SJCRH30 (cell line): ENCODE measurements at regions not wholly inside any gene's neighbourhood (a gene's known extent, or its start where the extent isn't known, plus 50 kb on each side); places are given as distances from the start of the nearest gene placed in this dataset.

ENCODE experiments used
- DNase-seq, 2 experiments: peaks; one replicate each; pipeline ENCODE4 v3.0.0-alpha.2; 2015 to 2020
- H3K27ac ChIP-seq: fragments of 250-450 bp; sonication (Bioruptor Pico); 2 replicates; pipeline ENCODE4 v1.5.1; 2020; ENCODE audit warnings: mild to moderate bottlenecking, moderate library complexity
- H3K27me3 ChIP-seq: fragments of 250-450 bp; sonication (Bioruptor Pico); 2 replicates; pipeline ENCODE4 v1.5.1; 2020; ENCODE audit warnings: mild to moderate bottlenecking, moderate library complexity
- H3K36me3 ChIP-seq: fragments of 250-450 bp; sonication (Bioruptor Pico); 2 replicates; pipeline ENCODE4 v1.5.1; 2020; ENCODE audit warnings: mild to moderate bottlenecking, moderate library complexity
- H3K4me1 ChIP-seq: fragments of 250-450 bp; sonication (Bioruptor Pico); 2 replicates; pipeline ENCODE4 v1.5.1; 2020; ENCODE audit warnings: mild to moderate bottlenecking, moderate library complexity
- H3K4me3 ChIP-seq: fragments of 250-450 bp; sonication (Bioruptor Pico); 2 replicates; pipeline ENCODE4 v1.5.1; 2020; ENCODE audit warnings: mild to moderate bottlenecking, moderate library complexity
- H3K9me3 ChIP-seq: fragments of 250-450 bp; sonication (Bioruptor Pico); replicated peaks from 2 replicates; pipeline ENCODE4 v1.5.1; 2020; ENCODE audit warnings: mild to moderate bottlenecking, moderate library complexity

- peak in 1 of 2 experiments; percentile 33 for DNase-seq
Observed at GRCh38 chr2:16777123-16777870, 111.7 kb upstream of the CYRIA start.

GRCh38 chr2:16775899-16776231 lies 110.2 kb upstream of the CYRIA start:
- 0 out of 2 replicates have a peak, but pooled peaks cover 2% of the 10 kb centered on the region for H3K9me3 ChIP-seq
- H3K27me3 ChIP-seq: no peaks in the 10 kb centered on the region
- H3K4me1 ChIP-seq: peaks cover 8% of the 10 kb centered on the region; the same call in 1 of the 2 replicates
- no peaks in the 10 kb centered on the region for H3K36me3 ChIP-seq
- no peak overlapping the region for H3K27ac ChIP-seq
- DNase-seq: no peak
- H3K4me3 ChIP-seq: no peak overlapping the region

More at GRCh38 chr2:16777123-16777870, 111.7 kb upstream of the CYRIA start:
- Histone ChIP-seq H3K9me3 (0 out of 2 replicates have a peak, but pooled peaks cover 2% of the 10 kb centered on the region), H3K36me3 (no peaks in the 10 kb centered on the region), H3K4me1 (peaks cover 8% of the 10 kb centered on the region; the same call in 1 of the 2 replicates), H3K4me3 (no peak overlapping the region), H3K27me3 (no peaks in the 10 kb centered on the region), H3K27ac (no peak overlapping the region)

GRCh38 chr2:16774980-16775898 lies 109.6 kb upstream of the CYRIA start:
- Histone ChIP-seq H3K4me1 (peaks cover 8% of the 10 kb centered on the region; the same call in 1 of the 2 replicates), H3K36me3 (no peaks in the 10 kb centered on the region), H3K4me3 (no peak overlapping the region), H3K27ac (no peak overlapping the region), H3K9me3 (no peaks in the 10 kb centered on the region), H3K27me3 (no peaks in the 10 kb centered on the region)
- peak; percentile 55 to 74 for DNase-seq

GRCh38 chr2:16774091-16774490 lies 108.5 kb upstream of the CYRIA start:
- no peaks in the 10 kb centered on the region for H3K36me3 ChIP-seq
- no peak for DNase-seq

GRCh38 chr2:16773080-16773713 lies 107.6 kb upstream of the CYRIA start:
- peak; percentile 47 to 81 for DNase-seq

More at GRCh38 chr2:16774091-16774490, 108.5 kb upstream of the CYRIA start:
- Histone ChIP-seq H3K27ac (no peak overlapping the region), H3K4me1 (peaks cover 8% of the 10 kb centered on the region; the same call in 1 of the 2 replicates), H3K27me3 (no peaks in the 10 kb centered on the region), H3K4me3 (no peak overlapping the region), H3K9me3 (no peaks in the 10 kb centered on the region)

GRCh38 chr2:16767789-16768476 lies 102.3 kb upstream of the CYRIA start:
- H3K27me3 ChIP-seq: no peaks in the 10 kb centered on the region
- H3K36me3 ChIP-seq: no peaks in the 10 kb centered on the region
- no peak overlapping the region for H3K27ac ChIP-seq
- no peak overlapping the region for H3K4me3 ChIP-seq
- no peaks in the 10 kb centered on the region; the same call in 1 of the 2 replicates for H3K4me1 ChIP-seq
- no peak for DNase-seq
- H3K9me3 ChIP-seq: 0 out of 2 replicates have a peak, but pooled peaks cover 3% of the 10 kb centered on the region

More at GRCh38 chr2:16773080-16773713, 107.6 kb upstream of the CYRIA start:
- Histone ChIP-seq H3K9me3 (no peaks in the 10 kb centered on the region), H3K27me3 (no peaks in the 10 kb centered on the region), H3K4me1 (peaks cover 8% of the 10 kb centered on the region), H3K36me3 (no peaks in the 10 kb centered on the region), H3K27ac (no peak overlapping the region), H3K4me3 (no peak overlapping the region)

GRCh38 chr2:16765356-16765755 lies 99.7 kb upstream of the CYRIA start:
- no peak overlapping the region for H3K27ac ChIP-seq
- H3K36me3 ChIP-seq: no peaks in the 10 kb centered on the region
- DNase-seq: no peak
- H3K4me1 ChIP-seq: no peaks in the 10 kb centered on the region; the same call in 1 of the 2 replicates
- H3K27me3 ChIP-seq: no peaks in the 10 kb centered on the region
- 0 out of 2 replicates have a peak, but pooled peaks cover 3% of the 10 kb centered on the region for H3K9me3 ChIP-seq
- H3K4me3 ChIP-seq: no peak overlapping the region

GRCh38 chr2:16764487-16764886 lies 98.9 kb upstream of the CYRIA start:
- Histone ChIP-seq H3K27ac (no peak overlapping the region), H3K9me3 (0 out of 2 replicates have a peak, but pooled peaks cover 3% of the 10 kb centered on the region), H3K27me3 (no peaks in the 10 kb centered on the region), H3K4me3 (no peak overlapping the region), H3K4me1 (no peaks in the 10 kb centered on the region; the same call in 1 of the 2 replicates), H3K36me3 (no peaks in the 10 kb centered on the region)
- no peak for DNase-seq

GRCh38 chr2:16763493-16763899 lies 97.9 kb upstream of the CYRIA start:
- Histone ChIP-seq H3K36me3 (no peaks in the 10 kb centered on the region), H3K27me3 (no peaks in the 10 kb centered on the region), H3K9me3 (0 out of 2 replicates have a peak, but pooled peaks cover 3% of the 10 kb centered on the region), H3K4me1 (no peaks in the 10 kb centered on the region; the same call in 1 of the 2 replicates), H3K27ac (no peak overlapping the region), H3K4me3 (no peak overlapping the region)
- DNase-seq: no peak

- H3K27ac ChIP-seq: no peak overlapping the region
- no peaks in the 10 kb centered on the region; the same call in 1 of the 2 replicates for H3K4me1 ChIP-seq
- no peak for DNase-seq
- no peak overlapping the region for H3K4me3 ChIP-seq
- no peaks in the 10 kb centered on the region for H3K36me3 ChIP-seq
- H3K9me3 ChIP-seq: 0 out of 2 replicates have a peak, but pooled peaks cover 3% of the 10 kb centered on the region
- no peaks in the 10 kb centered on the region for H3K27me3 ChIP-seq
Observed at GRCh38 chr2:16763056-16763455, 97.4 kb upstream of the CYRIA start.

GRCh38 chr2:16760426-16760825 lies 94.8 kb upstream of the CYRIA start:
- no peaks in the 10 kb centered on the region for H3K9me3 ChIP-seq

GRCh38 chr2:16756831-16757644 lies 91.4 kb upstream of the CYRIA start:
- no peaks in the 10 kb centered on the region for H3K27me3 ChIP-seq
- DNase-seq: peak; percentile 83 to 96
- H3K9me3 ChIP-seq: no peaks in the 10 kb centered on the region
- H3K4me1 ChIP-seq: peaks cover 14% of the 10 kb centered on the region
- peak overlapping the region; percentile 62 for H3K27ac ChIP-seq
- no peaks in the 10 kb centered on the region for H3K36me3 ChIP-seq
- H3K4me3 ChIP-seq: peak overlapping the region; percentile 24

More at GRCh38 chr2:16760426-16760825, 94.8 kb upstream of the CYRIA start:
- no peak overlapping the region for H3K27ac ChIP-seq
- no peak overlapping the region for H3K4me3 ChIP-seq
- no peak for DNase-seq
- peaks cover 14% of the 10 kb centered on the region for H3K4me1 ChIP-seq
- no peaks in the 10 kb centered on the region for H3K27me3 ChIP-seq
- no peaks in the 10 kb centered on the region for H3K36me3 ChIP-seq

GRCh38 chr2:16755442-16755841 lies 89.8 kb upstream of the CYRIA start:
- no peak overlapping the region for H3K27ac ChIP-seq
- DNase-seq: no peak

More at GRCh38 chr2:16755442-16755841, 89.8 kb upstream of the CYRIA start:
- H3K27me3 ChIP-seq: no peaks in the 10 kb centered on the region
- H3K4me1 ChIP-seq: peaks cover 14% of the 10 kb centered on the region
- no peaks in the 10 kb centered on the region; the same call in 1 of the 2 replicates for H3K9me3 ChIP-seq
- no peak overlapping the region for H3K4me3 ChIP-seq
- H3K36me3 ChIP-seq: no peaks in the 10 kb centered on the region
